H9 (cell line): ENCODE measurements at regions not wholly inside any gene's neighbourhood (a gene's known extent, or its start where the extent isn't known, plus 50 kb on each side); places are given as distances from the start of the nearest gene placed in this dataset.
A peak's percentile ranks its signal among the peaks of the same experiment; 100 is the strongest.

Experiments used
- DNase-seq: peaks from one replicate; pipeline ENCODE4 v3.0.0-alpha.2; 2017
- H2AFZ ChIP-seq: one replicate; pipeline ENCODE4 v1.6.1; 2013; ENCODE audit warnings: mild to moderate bottlenecking, low read length, control low read depth, moderate library complexity
- H2AK5ac ChIP-seq: 2 replicates; pipeline ENCODE4 v1.6.1; 2013; ENCODE audit warnings: low read length, control low read depth, mixed read lengths; ENCODE audit not compliant: insufficient read length
- H2BK120ac ChIP-seq: one replicate; pipeline ENCODE4 v1.6.1; 2013; ENCODE audit warnings: low read depth, mild to moderate bottlenecking, low read length, control low read depth, inconsistent platforms; ENCODE audit not compliant: poor library complexity, severe bottlenecking
- H2BK12ac ChIP-seq: 2 replicates; pipeline ENCODE4 v1.6.1; 2013; ENCODE audit warnings: low read length, control low read depth, mixed read lengths, low read depth; ENCODE audit not compliant: insufficient read length
- H2BK15ac ChIP-seq: 2 replicates; pipeline ENCODE4 v1.6.1; 2013; ENCODE audit warnings: low read depth, low read length, control low read depth
- H2BK20ac ChIP-seq: one replicate; pipeline ENCODE4 v1.6.1; 2013; ENCODE audit warnings: low read depth, mild to moderate bottlenecking, low read length, control low read depth, inconsistent platforms; ENCODE audit not compliant: poor library complexity, severe bottlenecking
- H2BK5ac ChIP-seq: 2 replicates; pipeline ENCODE4 v1.6.1; 2013; ENCODE audit warnings: low read length, control low read depth, mixed read lengths; ENCODE audit not compliant: insufficient read length
- H3K14ac ChIP-seq: 2 replicates; pipeline ENCODE4 v1.6.1; 2013; ENCODE audit warnings: low read length, control low read depth; ENCODE audit not compliant: insufficient read depth
- H3K18ac ChIP-seq: 2 replicates; pipeline ENCODE4 v1.6.1; 2013; ENCODE audit warnings: low read depth, mild to moderate bottlenecking, mixed read lengths, low read length, control low read depth; ENCODE audit not compliant: insufficient read length
- H3K23ac ChIP-seq: 2 replicates; pipeline ENCODE4 v1.6.1; 2013; ENCODE audit warnings: low read length, control low read depth, mixed read lengths, low read depth; ENCODE audit not compliant: insufficient read length
- H3K23me2 ChIP-seq: 2 replicates; pipeline ENCODE4 v1.6.1; 2013; ENCODE audit warnings: low read depth, mild to moderate bottlenecking, mixed read lengths, low read length, control low read depth; ENCODE audit not compliant: insufficient read length, poor library complexity, severe bottlenecking
- H3K27ac ChIP-seq: 2 replicates; pipeline ENCODE4 v1.5.1; 2013; ENCODE audit warnings: low read length, control low read depth, mixed read lengths, low read depth; ENCODE audit not compliant: insufficient read length
- H3K27me3 ChIP-seq: 2 replicates; pipeline ENCODE4 v1.6.1; 2013; ENCODE audit warnings: low read length, control low read depth, inconsistent platforms; ENCODE audit not compliant: insufficient read depth
- H3K4ac ChIP-seq: 2 replicates; pipeline ENCODE4 v1.6.1; 2013; ENCODE audit warnings: low read depth, mild to moderate bottlenecking, control low read depth, inconsistent platforms, low read length, moderate library complexity
- H3K4me1 ChIP-seq: 2 replicates; pipeline ENCODE4 v1.6.1; 2013; ENCODE audit warnings: low read length, control low read depth, inconsistent platforms; ENCODE audit not compliant: insufficient read depth
- H3K4me2 ChIP-seq: 2 replicates; pipeline ENCODE4 v1.6.1; 2013; ENCODE audit warnings: low read length, control low read depth, mixed read lengths; ENCODE audit not compliant: insufficient read length, insufficient read depth
- H3K56ac ChIP-seq: 2 replicates; pipeline ENCODE4 v1.6.1; 2013; ENCODE audit warnings: low read depth, mild to moderate bottlenecking, mixed read lengths, low read length, control low read depth; ENCODE audit not compliant: insufficient read length
- H3K79me1 ChIP-seq: 2 replicates; pipeline ENCODE4 v1.6.1; 2013; ENCODE audit warnings: low read depth, mild to moderate bottlenecking, moderate library complexity, low read length, control low read depth, inconsistent platforms; ENCODE audit not compliant: insufficient read depth, poor library complexity, severe bottlenecking
- H3K79me2 ChIP-seq: 2 replicates; pipeline ENCODE4 v1.6.1; 2013; ENCODE audit warnings: low read length, control low read depth, inconsistent platforms; ENCODE audit not compliant: insufficient read depth
- H3K9ac ChIP-seq: 2 replicates; pipeline ENCODE4 v1.6.1; 2013; ENCODE audit warnings: low read length, control low read depth, mixed read lengths; ENCODE audit not compliant: insufficient read length; ENCODE audit errors: extremely low read depth
- H3K9me3 ChIP-seq: one replicate; pipeline ENCODE4 v1.6.1; 2013; ENCODE audit warnings: low read depth, low read length, inconsistent platforms; ENCODE audit not compliant: control insufficient read depth
- H3T11ph ChIP-seq: one replicate; pipeline ENCODE4 v1.6.1; 2013; ENCODE audit warnings: mild to moderate bottlenecking, low read length, control low read depth, inconsistent platforms
- H4K20me1 ChIP-seq: one replicate; pipeline ENCODE4 v1.6.1; 2013; ENCODE audit not compliant: control insufficient read depth, insufficient read length, insufficient read depth
- H4K5ac ChIP-seq: 2 replicates; pipeline ENCODE4 v1.6.1; 2013; ENCODE audit warnings: low read depth, mild to moderate bottlenecking, mixed read lengths, low read length, control low read depth; ENCODE audit not compliant: insufficient read length
- H4K8ac ChIP-seq: replicated peaks from 2 replicates; pipeline ENCODE4 v1.6.1; 2013; ENCODE audit warnings: low read length, control low read depth, mixed read lengths, low read depth; ENCODE audit not compliant: insufficient read length
- H4K91ac ChIP-seq: 2 replicates; pipeline ENCODE4 v1.6.1; 2013; ENCODE audit warnings: low read depth, mild to moderate bottlenecking, moderate library complexity, mixed read lengths, low read length, control low read depth; ENCODE audit not compliant: insufficient read length
- H3K27ac Mint-ChIP-seq, 3 experiments: 2 replicates in 2 of 3; 3 replicates in 1 of 3; pipeline ENCODE4 v1.8.0; 2020 to 2021; ENCODE audit warnings: mixed read lengths in 3 of 3, mild to moderate bottlenecking in 1 of 3, moderate library complexity in 1 of 3
- H3K27me3 Mint-ChIP-seq: 2 replicates; pipeline ENCODE4 v1.8.0; 2021; ENCODE audit warnings: low read depth, mild to moderate bottlenecking, moderate library complexity, mixed read lengths
- H3K36me3 Mint-ChIP-seq, 3 experiments: 2 replicates in 2 of 3; 3 replicates in 1 of 3; pipeline ENCODE4 v1.8.0; 2020 to 2021; ENCODE audit warnings: low read depth in 3 of 3, mixed read lengths in 3 of 3; ENCODE audit not compliant: insufficient read depth in 1 of 3
- H3K4me1 Mint-ChIP-seq, 2 experiments: 2 replicates each; pipeline ENCODE4 v1.8.0; 2020; ENCODE audit warnings: mixed read lengths in 2 of 2
- H3K4me3 Mint-ChIP-seq, 2 experiments: 2 replicates in 1 of 2; 3 replicates in 1 of 2; pipeline ENCODE4 v1.8.0; 2020 to 2021; ENCODE audit warnings: mild to moderate bottlenecking in 2 of 2, mixed read lengths in 2 of 2, moderate library complexity in 1 of 2
- H3K9me3 Mint-ChIP-seq, 2 experiments: 2 replicates in 1 of 2; 3 replicates in 1 of 2; pipeline ENCODE4 v1.8.0; 2020; ENCODE audit warnings: mild to moderate bottlenecking in 2 of 2, mixed read lengths in 2 of 2, moderate library complexity in 1 of 2
- WGBS: extraction: QIAGEN DNeasy Blood & Tissue Kit; methylation state at CpG from one replicate; pipeline ENCODE4 v1.1.7; 2013; ENCODE audit warnings: missing lambda C conversion rate, low lambda C conversion rate, mixed read lengths; ENCODE audit not compliant: insufficient read length; ENCODE audit errors: extremely low coverage; 5-methylcytosine and 5-hydroxymethylcytosine counted together
- TF ChIP-seq, protein P1 (sequence below): fragments of 200-600 bp; sonication (generic); conservative IDR thresholded peaks from 3 replicates; pipeline ENCODE4 v1.8.0; 2021; ENCODE audit warnings: antibody characterized with exemption, mild to moderate bottlenecking

DNA sequence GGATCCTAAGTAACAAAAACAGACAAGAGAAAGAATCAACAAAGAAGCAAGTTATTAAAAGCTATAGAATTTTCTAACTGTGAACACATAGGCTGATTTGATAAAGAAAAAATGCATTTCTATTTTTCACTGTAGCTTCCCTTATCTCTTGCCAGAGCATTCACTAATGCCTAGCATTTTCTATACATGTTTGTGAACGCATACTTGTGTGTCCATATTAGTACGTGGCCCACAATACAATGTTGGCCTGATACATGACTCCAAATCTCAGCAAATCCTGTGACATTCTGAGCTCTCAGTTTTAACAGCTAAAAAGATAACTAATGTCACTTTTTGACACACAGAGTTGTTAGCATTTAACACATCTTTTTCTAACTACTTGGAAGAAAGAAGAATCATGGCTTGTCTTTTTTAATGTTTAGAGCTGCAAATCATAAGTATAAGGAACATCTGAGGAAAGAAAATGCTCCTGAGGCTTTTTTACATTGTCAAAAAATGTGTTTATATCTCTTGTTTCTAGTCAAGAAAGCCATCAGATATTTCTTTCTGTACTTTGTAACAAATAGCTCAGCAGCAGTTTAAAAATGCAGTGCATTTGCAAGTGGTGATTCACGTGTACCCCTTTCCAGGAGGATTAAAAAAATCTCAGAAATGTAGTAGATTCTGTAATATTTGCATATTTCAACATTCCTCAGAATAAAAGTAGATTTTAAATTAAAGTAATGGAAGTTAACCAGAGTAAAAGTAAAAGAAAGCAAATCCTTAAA, 1646.8 kb upstream of the TMEFF2 start:
- WGBS = no CpG with 5 or more reads among the region's 3 CpGs
- Mint-ChIP-seq H3K4me3 (no peak overlapping the region), H3K4me1 (no peaks in the 10 kb centered on the region; a peak in 1 of 4 replicates), H3K9me3 (peaks cover 0 to 3% of the 10 kb centered on the region in 2 experiments; a peak in 1 of 5 replicates), H3K27me3 (no peaks in the 10 kb centered on the region), H3K36me3 (no peaks in the 10 kb centered on the region), H3K27ac (peak overlapping the region in 1 of 3 experiments; percentile 56; a peak in 1 of 7 replicates)
- no peak overlapping the region for H3K4ac ChIP-seq
- no peak overlapping the region for H3K27ac ChIP-seq
- H3K9me3 ChIP-seq = no peaks in the 10 kb centered on the region
- H3K18ac ChIP-seq = no peak overlapping the region
- H4K5ac ChIP-seq = no peak overlapping the region
- H3K4me2 ChIP-seq = no peak overlapping the region
- H2BK5ac ChIP-seq = no peak overlapping the region
- no peak overlapping the region for H2BK15ac ChIP-seq
- no peak for DNase-seq
- H3K23me2 ChIP-seq = no peaks in the 10 kb centered on the region
- no peak overlapping the region for H4K8ac ChIP-seq
- H3K4me1 ChIP-seq = no peaks in the 10 kb centered on the region
- no peaks in the 10 kb centered on the region for H3K79me1 ChIP-seq
- no peaks in the 10 kb centered on the region for H3K27me3 ChIP-seq
- no peak overlapping the region for H3K14ac ChIP-seq
- H3K56ac ChIP-seq = no peak overlapping the region
- no peak overlapping the region for H3K9ac ChIP-seq
- TF ChIP-seq, protein P1, sequence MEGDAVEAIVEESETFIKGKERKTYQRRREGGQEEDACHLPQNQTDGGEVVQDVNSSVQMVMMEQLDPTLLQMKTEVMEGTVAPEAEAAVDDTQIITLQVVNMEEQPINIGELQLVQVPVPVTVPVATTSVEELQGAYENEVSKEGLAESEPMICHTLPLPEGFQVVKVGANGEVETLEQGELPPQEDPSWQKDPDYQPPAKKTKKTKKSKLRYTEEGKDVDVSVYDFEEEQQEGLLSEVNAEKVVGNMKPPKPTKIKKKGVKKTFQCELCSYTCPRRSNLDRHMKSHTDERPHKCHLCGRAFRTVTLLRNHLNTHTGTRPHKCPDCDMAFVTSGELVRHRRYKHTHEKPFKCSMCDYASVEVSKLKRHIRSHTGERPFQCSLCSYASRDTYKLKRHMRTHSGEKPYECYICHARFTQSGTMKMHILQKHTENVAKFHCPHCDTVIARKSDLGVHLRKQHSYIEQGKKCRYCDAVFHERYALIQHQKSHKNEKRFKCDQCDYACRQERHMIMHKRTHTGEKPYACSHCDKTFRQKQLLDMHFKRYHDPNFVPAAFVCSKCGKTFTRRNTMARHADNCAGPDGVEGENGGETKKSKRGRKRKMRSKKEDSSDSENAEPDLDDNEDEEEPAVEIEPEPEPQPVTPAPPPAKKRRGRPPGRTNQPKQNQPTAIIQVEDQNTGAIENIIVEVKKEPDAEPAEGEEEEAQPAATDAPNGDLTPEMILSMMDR = no peak
- no peaks in the 10 kb centered on the region for H3K79me2 ChIP-seq
- no peak overlapping the region for H4K91ac ChIP-seq
- H2BK12ac ChIP-seq = no peak overlapping the region
- H2BK120ac ChIP-seq = no peak overlapping the region
- no peak overlapping the region for H3T11ph ChIP-seq
- no peak overlapping the region for H3K23ac ChIP-seq
- H2AK5ac ChIP-seq = no peak overlapping the region
- H2BK20ac ChIP-seq = no peak overlapping the region
- no peaks in the 10 kb centered on the region for H4K20me1 ChIP-seq
- H2AFZ ChIP-seq = no peak overlapping the region
